Esophagus squamous epithelium (tissue), 5 donors: ENCODE measurements at regions not wholly inside any gene's neighbourhood (a gene's known extent, or its start where the extent isn't known, plus 50 kb on each side); places are given as distances from the start of the nearest gene placed in this dataset.

Source experiments
- DNase-seq: peaks from one replicate; lab custom pipeline; 2025; lab: John Stamatoyannopoulos, UW
- H3K27ac ChIP-seq, 4 donors: fragments of 200-600 bp; sonication (generic); one replicate each; pipeline ENCODE4 v1.5.1; 2016 to 2019; ENCODE audit warnings: mild to moderate bottlenecking in 1 of 4
- H3K27me3 ChIP-seq, 4 donors: fragments of 200-600 bp; sonication (generic); 1 replicate in 3 of 4; 2 replicates in 1 of 4; pipeline versions ENCODE4 v1.5.1 to v1.6.0; 2017 to 2021; ENCODE audit warnings: antibody characterized with exemption in 1 of 4
- H3K36me3 ChIP-seq, 3 donors: fragments of 200-600 bp; sonication (generic); one replicate each; pipeline ENCODE4 v1.5.1; 2016 to 2019
- H3K4me1 ChIP-seq, 3 donors: fragments of 200-600 bp; sonication (generic); one replicate each; pipeline ENCODE4 v1.5.1; 2017 to 2019
- H3K4me3 ChIP-seq, 4 donors: fragments of 200-600 bp; sonication (generic); 1 replicate in 3 of 4; 2 replicates in 1 of 4; pipeline ENCODE4 v1.5.1; 2016 to 2019; ENCODE audit warnings: mild to moderate bottlenecking in 2 of 4, moderate library complexity in 1 of 4
- H3K9me3 ChIP-seq, 3 donors: fragments of 200-600 bp; sonication (generic); one replicate each; pipeline ENCODE4 v1.5.1; 2016 to 2019
- CTCF ChIP-seq, 6 experiments: fragments of 450-650 bp in 4 of 6; fragments of 200-600 bp in 2 of 6; sonication (generic) in 2 of 6; IDR thresholded peaks; one replicate each; pipeline ENCODE4 v1.5.1; 2016 to 2019; ENCODE audit warnings: antibody characterized with exemption in 6 of 6, mild to moderate bottlenecking in 4 of 6, moderate library complexity in 4 of 6
- POLR2A ChIP-seq, 4 donors: fragments of 450-650 bp; IDR thresholded peaks; one replicate each; pipeline ENCODE4 v1.6.1; 2017; ENCODE audit warnings: antibody characterized with exemption in 4 of 4, mild to moderate bottlenecking in 4 of 4, moderate library complexity in 3 of 4
- WGBS, 2 donors: methylation state at CpG; one replicate each; pipeline ENCODE4 v1.1.5; 2018; 5-methylcytosine and 5-hydroxymethylcytosine counted together
- intact Hi-C: fragments of 100-400 bp; cut with DNase I; formaldehyde crosslinking; loops from one replicate; pipeline ENCODE4 v1.15.0; 2022
- donor health status: DM: yes; HTN: yes; CAD: no.

- Histone ChIP-seq H3K4me1 (peaks cover 3 to 29% (median 8%) of the 10 kb centered on the region in 3 donors), H3K36me3 (no peaks in the 10 kb centered on the region), H3K4me3 (no peak overlapping the region), H3K9me3 (no peaks in the 10 kb centered on the region), H3K27me3 (no peaks in the 10 kb centered on the region), H3K27ac (no peak overlapping the region)
- TF ChIP-seq POLR2A (IDR thresholded peaks at IDR 0.05) (no peak), CTCF (IDR thresholded peaks at IDR 0.05) (no peak)
- no peak for DNase-seq
- intact Hi-C loops = no loop called here
- 50 to 63% methylated on average over 2 of the region's 2 CpGs for WGBS, 2 donors
Measured at GRCh38 chr7:46288010-46288409, 366.9 kb upstream of the IGFBP3 start.

- no peak for TF ChIP-seq POLR2A (IDR thresholded peaks at IDR 0.05)
- no peak for TF ChIP-seq CTCF (IDR thresholded peaks at IDR 0.05)
- intact Hi-C loops = no loop called here
- no peak for DNase-seq
- 81 to 91% methylated on average over 2 of the region's 2 CpGs for WGBS, 2 donors
- H3K27ac ChIP-seq = no peak overlapping the region
- no peaks in the 10 kb centered on the region for H3K9me3 ChIP-seq
- no peaks in the 10 kb centered on the region for H3K36me3 ChIP-seq
- H3K4me1 ChIP-seq = peaks cover 3 to 26% (median 8%) of the 10 kb centered on the region in 3 donors
- H3K27me3 ChIP-seq = no peaks in the 10 kb centered on the region
- H3K4me3 ChIP-seq = no peak overlapping the region
Measured at GRCh38 chr7:46286957-46287356, 365.9 kb upstream of the IGFBP3 start.

GRCh38 chr7:46286356-46286755 is 365.3 kb upstream of the IGFBP3 start:
- no peaks in the 10 kb centered on the region for H3K9me3 ChIP-seq
- H3K27me3 ChIP-seq = no peaks in the 10 kb centered on the region
- intact Hi-C loops = no loop called here
- H3K36me3 ChIP-seq = no peaks in the 10 kb centered on the region
- H3K4me1 ChIP-seq = peaks cover 3 to 26% (median 7%) of the 10 kb centered on the region in 3 donors
- no peak for DNase-seq
- no peak overlapping the region for H3K27ac ChIP-seq
- no peak overlapping the region for H3K4me3 ChIP-seq
- TF ChIP-seq POLR2A (IDR thresholded peaks at IDR 0.05) (no peak), CTCF (IDR thresholded peaks at IDR 0.05) (no peak)
- WGBS, 2 donors = 53 to 59% methylated on average over 2 of the region's 2 CpGs

- no peaks in the 10 kb centered on the region for H3K36me3 ChIP-seq
- H3K27ac ChIP-seq = no peak overlapping the region
- TF ChIP-seq CTCF (IDR thresholded peaks at IDR 0.05) = no peak
- TF ChIP-seq POLR2A (IDR thresholded peaks at IDR 0.05) = no peak
- H3K4me1 ChIP-seq = peaks cover under 1 to 22% (median 2%) of the 10 kb centered on the region in 3 donors
- no peaks in the 10 kb centered on the region for H3K27me3 ChIP-seq
- no peak for DNase-seq
- intact Hi-C loops = no loop called here
- no peaks in the 10 kb centered on the region for H3K9me3 ChIP-seq
- WGBS, 2 donors = 0 to 38% methylated on average over 1 of the region's 1 CpG
- no peak overlapping the region for H3K4me3 ChIP-seq
Measured at GRCh38 chr7:46285878-46286277, 364.8 kb upstream of the IGFBP3 start.

GRCh38 chr7:46283852-46284251 is 362.8 kb upstream of the IGFBP3 start:
- H3K9me3 ChIP-seq = no peaks in the 10 kb centered on the region
- no peaks in the 10 kb centered on the region for H3K27me3 ChIP-seq
- no peak overlapping the region for H3K4me3 ChIP-seq
- H3K27ac ChIP-seq = no peak overlapping the region
- intact Hi-C loops = no loop called here
- no peaks in the 10 kb centered on the region for H3K36me3 ChIP-seq
- 73 to 77% methylated on average over 7 of the region's 7 CpGs for WGBS, 2 donors
- DNase-seq = no peak
- peaks cover 0 to 15% (median 0%) of the 10 kb centered on the region in 3 donors for H3K4me1 ChIP-seq
- TF ChIP-seq POLR2A (IDR thresholded peaks at IDR 0.05) (no peak), CTCF (IDR thresholded peaks at IDR 0.05) (no peak)
